Natural killer cell (primary cell): ENCODE measurements at regions not wholly inside any gene's neighbourhood (a gene's known extent, or its start where the extent isn't known, plus 50 kb on each side); places are given as distances from the start of the nearest gene placed in this dataset.

Experiments
- ATAC-seq, 3 donors: fragments of 150-1000 bp in 2 of 3; fragments of 200-7000 bp in 1 of 3; cut with Tn5 transposase; 1 replicate in 1 of 3; 2 replicates in 2 of 3; pipeline ENCODE4 v1.10.0; 2021; ENCODE audit warnings: mild to moderate bottlenecking in 2 of 3, moderate library complexity in 2 of 3
- DNase-seq, 2 donors: peaks; one replicate each; pipeline versions ENCODE4 v3.0.0 to v3.0.0-alpha.2; 2013 to 2021; ENCODE audit warnings: mixed read lengths in 1 of 2
- H3K27ac ChIP-seq: one replicate; pipeline ENCODE4 v1.5.1; 2013; ENCODE audit warnings: mild to moderate bottlenecking, low read length
- H3K27me3 ChIP-seq: one replicate; pipeline ENCODE4 v1.6.1; 2013; ENCODE audit warnings: low read length; ENCODE audit not compliant: control insufficient read depth, insufficient read depth
- H3K36me3 ChIP-seq: one replicate; pipeline ENCODE4 v1.6.1; 2013; ENCODE audit warnings: low read length; ENCODE audit not compliant: control insufficient read depth, insufficient read depth
- H3K4me1 ChIP-seq: one replicate; pipeline ENCODE4 v1.6.1; 2013; ENCODE audit warnings: low read length; ENCODE audit not compliant: control insufficient read depth, insufficient read depth
- H3K4me3 ChIP-seq: one replicate; pipeline ENCODE4 v1.5.1; 2013; ENCODE audit warnings: low read length
- H3K9me3 ChIP-seq: one replicate; pipeline ENCODE4 v1.6.1; 2013; ENCODE audit warnings: low read length; ENCODE audit not compliant: control insufficient read depth, insufficient read depth
- H3K27ac Mint-ChIP-seq, 2 donors: one replicate each; pipeline ENCODE4 v1.8.0; 2022; ENCODE audit warnings: mild to moderate bottlenecking in 2 of 2, mixed read lengths in 2 of 2, moderate library complexity in 1 of 2
- H3K27me3 Mint-ChIP-seq, 2 donors: one replicate each; pipeline ENCODE4 v1.8.0; 2022; ENCODE audit warnings: low read depth in 2 of 2, mixed read lengths in 2 of 2
- H3K36me3 Mint-ChIP-seq: one replicate; pipeline ENCODE4 v1.8.0; 2022; ENCODE audit warnings: mixed read lengths
- H3K4me1 Mint-ChIP-seq, 2 donors: one replicate each; pipeline ENCODE4 v1.8.0; 2022; ENCODE audit warnings: mixed read lengths in 2 of 2
- H3K4me3 Mint-ChIP-seq: one replicate; pipeline ENCODE4 v1.8.0; 2022; ENCODE audit warnings: mild to moderate bottlenecking, moderate library complexity, mixed read lengths
- H3K9me3 Mint-ChIP-seq, 2 donors: one replicate each; pipeline ENCODE4 v1.8.0; 2022; ENCODE audit warnings: mixed read lengths in 2 of 2
- WGBS: methylation state at CpG from one replicate; pipeline ENCODE4 v1.1.7; 2013; ENCODE audit warnings: missing lambda C conversion rate; ENCODE audit not compliant: insufficient coverage; 5-methylcytosine and 5-hydroxymethylcytosine counted together
- intact Hi-C: fragments of 100-400 bp; cut with micrococcal nuclease; formaldehyde crosslinking; loops from one replicate; pipeline ENCODE4 v1.14.2; 2022
- TF ChIP-seq, protein P1 (sequence below): fragments of 200-600 bp; IDR thresholded peaks from one replicate; pipeline ENCODE4 v1.8.0; 2022; ENCODE audit warnings: antibody characterized with exemption

DNA sequence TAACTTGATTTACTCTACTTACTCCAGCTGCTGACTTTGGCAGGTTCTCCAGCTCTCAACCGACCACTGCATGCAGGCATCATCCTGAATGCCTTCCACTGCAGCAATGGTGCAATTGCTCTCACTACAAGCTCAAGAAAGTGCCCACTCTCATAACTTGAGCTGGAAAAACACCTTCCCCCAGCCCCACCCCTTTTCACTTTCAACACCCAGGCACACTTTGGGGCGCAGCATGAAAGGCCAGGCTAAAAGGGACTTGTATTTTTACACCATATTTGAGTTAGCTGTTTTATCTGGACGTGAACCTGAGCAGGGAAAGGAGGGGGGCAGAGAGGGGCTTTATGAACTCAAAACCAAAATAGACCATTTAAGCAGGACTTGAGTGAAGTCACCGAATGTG, 274.5 kb downstream of the RAB28 start:
- H3K9me3 ChIP-seq, result no peaks in the 10 kb centered on the region
- no peak overlapping the region for H3K27ac ChIP-seq
- TF ChIP-seq, protein P1, sequence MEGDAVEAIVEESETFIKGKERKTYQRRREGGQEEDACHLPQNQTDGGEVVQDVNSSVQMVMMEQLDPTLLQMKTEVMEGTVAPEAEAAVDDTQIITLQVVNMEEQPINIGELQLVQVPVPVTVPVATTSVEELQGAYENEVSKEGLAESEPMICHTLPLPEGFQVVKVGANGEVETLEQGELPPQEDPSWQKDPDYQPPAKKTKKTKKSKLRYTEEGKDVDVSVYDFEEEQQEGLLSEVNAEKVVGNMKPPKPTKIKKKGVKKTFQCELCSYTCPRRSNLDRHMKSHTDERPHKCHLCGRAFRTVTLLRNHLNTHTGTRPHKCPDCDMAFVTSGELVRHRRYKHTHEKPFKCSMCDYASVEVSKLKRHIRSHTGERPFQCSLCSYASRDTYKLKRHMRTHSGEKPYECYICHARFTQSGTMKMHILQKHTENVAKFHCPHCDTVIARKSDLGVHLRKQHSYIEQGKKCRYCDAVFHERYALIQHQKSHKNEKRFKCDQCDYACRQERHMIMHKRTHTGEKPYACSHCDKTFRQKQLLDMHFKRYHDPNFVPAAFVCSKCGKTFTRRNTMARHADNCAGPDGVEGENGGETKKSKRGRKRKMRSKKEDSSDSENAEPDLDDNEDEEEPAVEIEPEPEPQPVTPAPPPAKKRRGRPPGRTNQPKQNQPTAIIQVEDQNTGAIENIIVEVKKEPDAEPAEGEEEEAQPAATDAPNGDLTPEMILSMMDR, result no peak
- H3K36me3 Mint-ChIP-seq, result no peaks in the 10 kb centered on the region
- no peaks in the 10 kb centered on the region for H3K4me1 ChIP-seq
- no peak overlapping the region for H3K4me3 Mint-ChIP-seq
- H3K27me3 ChIP-seq, result no peaks in the 10 kb centered on the region
- no peak for DNase-seq
- H3K4me3 ChIP-seq, result no peak overlapping the region
- H3K4me1 Mint-ChIP-seq, result no peaks in the 10 kb centered on the region
- no peaks in the 10 kb centered on the region for H3K27me3 Mint-ChIP-seq
- H3K27ac Mint-ChIP-seq, result no peak overlapping the region
- 84% methylated on average over 4 of the region's 4 CpGs for WGBS
- peaks cover 4 to 7% of the 10 kb centered on the region in 2 donors for H3K9me3 Mint-ChIP-seq
- no peaks in the 10 kb centered on the region for H3K36me3 ChIP-seq
- intact Hi-C loops, result no loop called here
- ATAC-seq, result no peak

- H3K27me3 ChIP-seq, result no peaks in the 10 kb centered on the region
- WGBS, result 100% methylated on average over 1 of the region's 3 CpGs
- Mint-ChIP-seq H3K9me3 (peaks cover 6% of the 10 kb centered on the region in 2 donors), H3K36me3 (no peaks in the 10 kb centered on the region), H3K4me3 (no peak overlapping the region), H3K27me3 (no peaks in the 10 kb centered on the region), H3K27ac (no peak overlapping the region), H3K4me1 (no peaks in the 10 kb centered on the region)
- ATAC-seq (no peak), DNase-seq (no peak)
- no peaks in the 10 kb centered on the region for H3K4me1 ChIP-seq
- no peaks in the 10 kb centered on the region for H3K9me3 ChIP-seq
- TF ChIP-seq, protein P1, result no peak
- intact Hi-C loops, result no loop called here
- H3K4me3 ChIP-seq, result no peak overlapping the region
- no peaks in the 10 kb centered on the region for H3K36me3 ChIP-seq
- no peak overlapping the region for H3K27ac ChIP-seq
These were observed 275.5 kb downstream of the RAB28 start for GRCh38 chr4:13208558-13209193.

GRCh38 chr4:13207226-13207625, 276.9 kb downstream of the RAB28 start:
- no peak overlapping the region for H3K4me3 ChIP-seq
- no peaks in the 10 kb centered on the region for H3K27me3 ChIP-seq
- Mint-ChIP-seq H3K36me3 (no peaks in the 10 kb centered on the region), H3K27me3 (no peaks in the 10 kb centered on the region), H3K9me3 (peaks cover 8 to 12% of the 10 kb centered on the region in 2 donors), H3K27ac (no peak overlapping the region), H3K4me3 (no peak overlapping the region), H3K4me1 (no peaks in the 10 kb centered on the region)
- H3K4me1 ChIP-seq, result no peaks in the 10 kb centered on the region
- H3K36me3 ChIP-seq, result no peaks in the 10 kb centered on the region
- DNase-seq (no peak), ATAC-seq (no peak)
- no peaks in the 10 kb centered on the region for H3K9me3 ChIP-seq
- WGBS, result no CpG with 5 or more reads among the region's 1 CpG
- H3K27ac ChIP-seq, result no peak overlapping the region
- TF ChIP-seq, protein P1, result no peak
- intact Hi-C loops, result no loop called here

DNA sequence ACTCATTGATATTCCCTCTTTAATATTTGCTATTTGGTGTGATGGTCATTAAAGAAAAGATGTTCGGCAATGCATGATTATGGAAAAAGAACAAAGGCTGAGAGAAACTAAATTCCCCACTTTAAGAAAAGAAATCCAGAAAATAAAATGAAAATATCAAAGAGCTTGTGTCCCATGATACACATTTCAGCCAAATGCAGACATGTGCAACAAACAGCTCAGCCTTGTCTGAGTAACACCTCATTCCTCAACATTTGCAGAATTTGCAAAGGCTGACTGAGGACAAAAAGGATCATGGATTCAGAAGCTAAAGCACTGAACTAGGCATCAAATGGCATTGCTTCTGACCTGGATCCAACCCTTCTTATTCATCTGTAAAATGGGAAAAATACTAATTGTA, 281.0 kb downstream of the RAB28 start:
- Mint-ChIP-seq H3K4me1 (no peaks in the 10 kb centered on the region), H3K27ac (no peak overlapping the region), H3K27me3 (no peaks in the 10 kb centered on the region), H3K4me3 (no peak overlapping the region), H3K36me3 (no peaks in the 10 kb centered on the region), H3K9me3 (peaks cover 7 to 13% of the 10 kb centered on the region in 2 donors)
- intact Hi-C loops, result no loop called here
- no peak overlapping the region for H3K27ac ChIP-seq
- no CpG with 5 or more reads among the region's 1 CpG for WGBS
- DNase-seq (no peak), ATAC-seq (no peak)
- no peaks in the 10 kb centered on the region for H3K36me3 ChIP-seq
- H3K27me3 ChIP-seq, result no peaks in the 10 kb centered on the region
- H3K4me3 ChIP-seq, result no peak overlapping the region
- H3K4me1 ChIP-seq, result no peaks in the 10 kb centered on the region
- H3K9me3 ChIP-seq, result no peaks in the 10 kb centered on the region
- TF ChIP-seq, protein P1, result no peak
